Esophagus muscularis mucosa (tissue), 4 donors: ENCODE measurements at regions not wholly inside any gene's neighbourhood (a gene's known extent, or its start where the extent isn't known, plus 50 kb on each side); places are given as distances from the start of the nearest gene placed in this dataset.

Experiments
- DNase-seq: peaks from one replicate; pipeline ENCODE4 v3.0.0-alpha.2; 2017; ENCODE audit errors: extremely low spot score
- H3K27ac ChIP-seq, 4 donors: fragments of 200-600 bp; sonication (generic); replicated peaks in 1 of 4; 1 replicate in 3 of 4; 2 replicates in 1 of 4; pipeline ENCODE4 v1.5.1; 2016 to 2019; ENCODE audit warnings: mild to moderate bottlenecking in 1 of 4
- H3K27me3 ChIP-seq, 4 donors: fragments of 200-600 bp; sonication (generic); one replicate each; pipeline versions ENCODE4 v1.5.1 to v1.6.0; 2016 to 2019
- H3K36me3 ChIP-seq, 4 donors: fragments of 200-600 bp; sonication (generic); one replicate each; pipeline ENCODE4 v1.5.1; 2016 to 2019
- H3K4me1 ChIP-seq, 4 donors: fragments of 200-600 bp; sonication (generic); one replicate each; pipeline ENCODE4 v1.5.1; 2016 to 2019
- H3K4me3 ChIP-seq, 4 donors: fragments of 200-600 bp; sonication (generic); 1 replicate in 2 of 4; 2 replicates in 2 of 4; pipeline ENCODE4 v1.5.1; 2016 to 2019; ENCODE audit warnings: mild to moderate bottlenecking in 4 of 4, moderate library complexity in 1 of 4
- H3K9me3 ChIP-seq, 4 donors: fragments of 200-600 bp; sonication (generic); 1 replicate in 3 of 4; 2 replicates in 1 of 4; pipeline ENCODE4 v1.5.1; 2016 to 2019
- EP300 ChIP-seq: sonication (generic); formaldehyde crosslinking; IDR thresholded peaks from one replicate; pipeline ENCODE4 v1.6.1; 2017; ENCODE audit warnings: antibody characterized with exemption
- POLR2A ChIP-seq: fragments of 450-650 bp; IDR thresholded peaks from one replicate; pipeline ENCODE4 v1.6.1; 2017; ENCODE audit warnings: antibody characterized with exemption, moderate library complexity, mild to moderate bottlenecking, low read depth
- POLR2AphosphoS5 ChIP-seq, 2 donors: sonication (generic); formaldehyde crosslinking; IDR thresholded peaks; one replicate each; pipeline ENCODE4 v1.6.1; 2017; ENCODE audit warnings: antibody characterized with exemption in 2 of 2
- WGBS: methylation state at CpG from one replicate; pipeline ENCODE4 v1.1.5; 2018; 5-methylcytosine and 5-hydroxymethylcytosine counted together
- intact Hi-C: fragments of 100-400 bp; cut with DNase I; formaldehyde crosslinking; loops from one replicate; pipeline ENCODE4 v1.15.1; 2023
- TF ChIP-seq, protein P1 (sequence below), 3 experiments: fragments of 200-600 bp in 2 of 3; fragments of 450-650 bp in 1 of 3; sonication (generic) in 2 of 3; IDR thresholded peaks; one replicate each; pipeline ENCODE4 v1.5.1; 2017 to 2019; ENCODE audit warnings: antibody characterized with exemption in 3 of 3, mild to moderate bottlenecking in 2 of 3, moderate library complexity in 1 of 3

DNA sequence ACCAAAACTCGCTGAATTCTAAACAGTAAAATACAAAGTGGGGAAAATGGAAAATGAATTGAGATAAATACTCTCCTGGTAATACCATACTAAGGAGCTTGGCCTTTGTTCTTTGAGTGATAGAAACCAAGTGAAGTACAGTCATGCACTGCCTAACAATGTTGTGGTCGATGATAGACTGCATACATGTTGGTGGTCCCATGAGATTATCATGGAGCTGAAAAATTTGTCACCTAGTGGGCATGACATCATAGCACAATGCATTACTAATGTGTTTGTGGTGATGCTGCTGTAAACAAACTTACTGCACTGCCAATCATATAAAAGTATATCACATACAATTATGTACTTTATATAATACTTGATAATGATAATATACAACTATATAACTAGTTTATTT is 419.1 kb downstream of the ARL4A start:
- Histone ChIP-seq H3K9me3 (no peaks in the 10 kb centered on the region), H3K27ac (no peak overlapping the region), H3K4me1 (no peaks in the 10 kb centered on the region), H3K4me3 (no peak overlapping the region), H3K27me3 (no peaks in the 10 kb centered on the region), H3K36me3 (no peaks in the 10 kb centered on the region)
- no peak for DNase-seq
- no peak for TF ChIP-seq EP300
- TF ChIP-seq, protein P1, sequence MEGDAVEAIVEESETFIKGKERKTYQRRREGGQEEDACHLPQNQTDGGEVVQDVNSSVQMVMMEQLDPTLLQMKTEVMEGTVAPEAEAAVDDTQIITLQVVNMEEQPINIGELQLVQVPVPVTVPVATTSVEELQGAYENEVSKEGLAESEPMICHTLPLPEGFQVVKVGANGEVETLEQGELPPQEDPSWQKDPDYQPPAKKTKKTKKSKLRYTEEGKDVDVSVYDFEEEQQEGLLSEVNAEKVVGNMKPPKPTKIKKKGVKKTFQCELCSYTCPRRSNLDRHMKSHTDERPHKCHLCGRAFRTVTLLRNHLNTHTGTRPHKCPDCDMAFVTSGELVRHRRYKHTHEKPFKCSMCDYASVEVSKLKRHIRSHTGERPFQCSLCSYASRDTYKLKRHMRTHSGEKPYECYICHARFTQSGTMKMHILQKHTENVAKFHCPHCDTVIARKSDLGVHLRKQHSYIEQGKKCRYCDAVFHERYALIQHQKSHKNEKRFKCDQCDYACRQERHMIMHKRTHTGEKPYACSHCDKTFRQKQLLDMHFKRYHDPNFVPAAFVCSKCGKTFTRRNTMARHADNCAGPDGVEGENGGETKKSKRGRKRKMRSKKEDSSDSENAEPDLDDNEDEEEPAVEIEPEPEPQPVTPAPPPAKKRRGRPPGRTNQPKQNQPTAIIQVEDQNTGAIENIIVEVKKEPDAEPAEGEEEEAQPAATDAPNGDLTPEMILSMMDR (IDR thresholded peaks at IDR 0.05), result no peak
- no peak for TF ChIP-seq POLR2A
- TF ChIP-seq POLR2AphosphoS5 (IDR thresholded peaks at IDR 0.05), result no peak
- intact Hi-C loops, result no loop called here
- 91% methylated on average over 2 of the region's 2 CpGs for WGBS

DNA sequence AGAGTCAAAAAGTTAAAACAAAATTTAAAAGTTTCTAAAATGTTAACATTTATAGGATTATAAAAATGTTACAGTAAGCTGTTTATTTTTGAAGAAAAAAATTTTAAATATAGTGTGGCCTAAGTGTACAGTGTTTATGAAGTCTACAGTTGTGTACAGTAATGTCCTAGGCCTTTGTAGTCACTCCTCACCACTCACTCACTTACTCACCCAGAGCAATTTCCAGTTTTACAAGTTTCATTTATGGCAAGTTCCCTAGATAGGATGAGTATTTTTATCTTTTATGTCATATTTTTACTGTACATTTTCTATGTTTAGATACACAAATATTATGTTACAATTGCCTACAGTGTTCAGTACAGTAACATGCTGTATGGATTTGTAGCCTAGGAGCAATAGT is 419.9 kb downstream of the ARL4A start:
- Histone ChIP-seq H3K27me3 (no peaks in the 10 kb centered on the region), H3K9me3 (no peaks in the 10 kb centered on the region), H3K27ac (no peak overlapping the region), H3K4me3 (no peak overlapping the region), H3K36me3 (no peaks in the 10 kb centered on the region), H3K4me1 (no peaks in the 10 kb centered on the region)
- TF ChIP-seq POLR2AphosphoS5 (IDR thresholded peaks at IDR 0.05) (no peak), POLR2A (no peak), EP300 (no peak)
- TF ChIP-seq, protein P1 (IDR thresholded peaks at IDR 0.05), result no peak
- DNase-seq, result no peak
- intact Hi-C loops, result no loop called here

DNA sequence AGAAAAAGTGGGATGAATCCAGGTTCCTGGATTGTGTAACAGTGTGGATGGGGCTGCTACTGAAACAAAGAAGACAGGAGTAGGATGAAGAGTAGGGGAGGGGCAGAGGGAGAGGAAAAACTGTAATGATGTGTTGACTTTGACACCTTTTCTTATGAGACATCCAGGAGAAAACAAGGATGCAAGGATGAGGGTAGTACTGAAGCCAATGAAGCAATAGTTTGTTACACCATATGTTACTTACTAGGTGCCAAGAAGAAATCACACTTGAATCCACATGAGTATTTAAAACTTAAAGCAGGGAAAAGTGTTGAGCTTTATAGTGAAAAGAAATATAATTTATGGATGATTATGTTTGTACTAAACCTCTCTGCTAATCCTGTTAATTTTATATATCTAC is 420.6 kb downstream of the ARL4A start:
- no peak for DNase-seq
- H3K27me3 ChIP-seq, result no peaks in the 10 kb centered on the region
- no peaks in the 10 kb centered on the region for H3K9me3 ChIP-seq
- no peak overlapping the region for H3K4me3 ChIP-seq
- H3K36me3 ChIP-seq, result no peaks in the 10 kb centered on the region
- H3K4me1 ChIP-seq, result no peaks in the 10 kb centered on the region
- intact Hi-C loops, result no loop called here
- H3K27ac ChIP-seq, result no peak overlapping the region
- TF ChIP-seq POLR2AphosphoS5 (IDR thresholded peaks at IDR 0.05) (no peak), POLR2A (no peak), EP300 (no peak)
- TF ChIP-seq, protein P1 (IDR thresholded peaks at IDR 0.05), result no peak

DNA sequence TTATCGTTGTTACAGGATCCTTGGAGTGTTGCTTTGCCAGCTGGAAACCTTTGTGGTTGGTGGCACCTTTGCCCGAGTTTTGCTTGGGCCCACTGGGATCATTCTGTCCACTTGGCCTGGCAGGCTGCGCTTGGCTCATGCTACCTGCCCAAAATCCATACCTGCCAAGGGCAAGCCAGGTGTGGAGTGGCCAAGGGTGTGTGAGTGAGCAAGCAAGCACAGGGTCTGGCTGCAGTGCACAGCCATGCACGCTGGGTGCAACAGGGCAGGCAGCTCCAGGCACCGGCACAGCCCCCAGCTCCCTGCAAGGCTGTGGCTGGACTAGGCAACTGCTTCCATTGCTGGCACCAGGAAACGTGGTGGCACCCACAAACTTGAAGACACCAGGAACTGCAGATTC is 421.8 kb downstream of the ARL4A start:
- H3K9me3 ChIP-seq, result no peaks in the 10 kb centered on the region
- no peak for TF ChIP-seq POLR2AphosphoS5 (IDR thresholded peaks at IDR 0.05)
- H3K27me3 ChIP-seq, result no peaks in the 10 kb centered on the region
- no peaks in the 10 kb centered on the region for H3K36me3 ChIP-seq
- H3K4me3 ChIP-seq, result no peak overlapping the region
- intact Hi-C loops, result no loop called here
- no peak overlapping the region for H3K27ac ChIP-seq
- no peaks in the 10 kb centered on the region for H3K4me1 ChIP-seq
- WGBS, result 85% methylated on average over 5 of the region's 6 CpGs
- no peak for DNase-seq

DNA sequence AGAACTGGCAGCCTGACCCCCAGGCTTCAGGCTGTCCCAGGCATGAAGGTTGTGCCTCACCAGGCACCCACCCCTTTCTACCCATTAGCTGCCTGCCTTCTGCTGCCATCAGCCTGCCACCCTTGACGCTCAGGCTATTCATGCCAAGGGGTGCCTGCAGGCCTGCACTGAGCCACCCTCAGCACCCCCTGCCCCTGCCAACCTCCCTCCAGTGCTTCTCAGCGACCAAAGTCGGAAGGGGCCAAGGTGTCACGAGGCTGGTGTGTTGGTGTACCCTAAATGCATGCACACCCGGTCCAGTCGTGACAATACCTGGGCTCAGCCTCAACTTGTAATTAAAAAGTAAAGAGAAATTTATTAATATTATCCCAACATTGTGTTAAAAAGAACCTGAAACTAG is 422.7 kb downstream of the ARL4A start:
- 79% methylated on average over 6 of the region's 6 CpGs for WGBS
- TF ChIP-seq POLR2A (no peak), EP300 (no peak), POLR2AphosphoS5 (IDR thresholded peaks at IDR 0.05) (no peak)
- TF ChIP-seq, protein P1 (IDR thresholded peaks at IDR 0.05), result no peak
- intact Hi-C loops, result no loop called here

More for the DNA sequence above, 422.7 kb downstream of the ARL4A start:
- H3K27ac ChIP-seq, result no peak overlapping the region
- H3K36me3 ChIP-seq, result no peaks in the 10 kb centered on the region
- DNase-seq, result no peak
- H3K4me1 ChIP-seq, result no peaks in the 10 kb centered on the region
- no peak overlapping the region for H3K4me3 ChIP-seq
- H3K27me3 ChIP-seq, result no peaks in the 10 kb centered on the region
- H3K9me3 ChIP-seq, result no peaks in the 10 kb centered on the region
